H1 (cell line): ENCODE measurements at regions not wholly inside any gene's neighbourhood (a gene's known extent, or its start where the extent isn't known, plus 50 kb on each side); places are given as distances from the start of the nearest gene placed in this dataset.

Experiments used
- CTCF ChIA-PET: fragments of 300-600 bp; sonication (Branson Sonifier 250); formaldehyde crosslinking; loops from one replicate; lab custom pipeline; 2021; ENCODE audit not compliant: partially characterized antibody; lab: Charles Lee
- POLR2A ChIA-PET: fragments of 300-600 bp; sonication (Branson Sonifier 250); formaldehyde crosslinking; loops from one replicate; lab custom pipeline; 2021; ENCODE audit warnings: inconsistent platforms; ENCODE audit not compliant: partially characterized antibody; lab: Charles Lee
- DNase-seq, 2 experiments: peaks; one replicate each; pipeline versions ENCODE4 v3.0.0 to v3.0.0-alpha.2; 2010 to 2022; ENCODE audit warnings: low spot score in 2 of 2, low read depth in 1 of 2, mixed read lengths in 1 of 2
- FAIRE-seq: peaks from 2 replicates; lab custom pipeline; 2011; peaks lifted over from hg19 to GRCh38; lab: Jason Lieb, UNC
- H2AFZ ChIP-seq: 2 replicates; pipeline ENCODE4 v1.8.1; 2012; ENCODE audit warnings: low read length, inconsistent platforms
- H2AK5ac ChIP-seq: 2 replicates; pipeline ENCODE4 v1.6.1; 2013; ENCODE audit warnings: low read depth, low read length
- H2BK120ac ChIP-seq: replicated peaks from 2 replicates; pipeline ENCODE3; 2013; ENCODE audit warnings: low read depth, low read length, inconsistent platforms
- H2BK12ac ChIP-seq: 2 replicates; pipeline ENCODE4 v1.6.1; 2013; ENCODE audit warnings: low read depth, low read length
- H2BK15ac ChIP-seq: 2 replicates; pipeline ENCODE4 v1.6.1; 2013; ENCODE audit warnings: low read length
- H2BK20ac ChIP-seq: 2 replicates; pipeline ENCODE4 v1.6.1; 2013; ENCODE audit warnings: low read length
- H2BK5ac ChIP-seq: 2 replicates; pipeline ENCODE4 v1.6.1; 2013; ENCODE audit warnings: low read depth, low read length
- H3K14ac ChIP-seq: 2 replicates; pipeline ENCODE4 v1.6.1; 2013; ENCODE audit warnings: inconsistent platforms; ENCODE audit not compliant: insufficient read length
- H3K18ac ChIP-seq: 2 replicates; pipeline ENCODE4 v1.6.1; 2013; ENCODE audit warnings: low read length; ENCODE audit errors: extremely low read depth
- H3K23ac ChIP-seq: 2 replicates; pipeline ENCODE4 v1.6.1; 2013; ENCODE audit warnings: inconsistent platforms; ENCODE audit not compliant: insufficient read length
- H3K23me2 ChIP-seq: 2 replicates; pipeline ENCODE4 v1.6.1; 2013; ENCODE audit warnings: low read depth, low read length
- H3K27ac ChIP-seq: 2 replicates; pipeline ENCODE4 v1.6.1; 2011; ENCODE audit warnings: low read depth, low read length, inconsistent platforms
- H3K27me3 ChIP-seq, 4 experiments: replicated peaks in 1 of 4; 1 replicate in 1 of 4; 2 replicates in 3 of 4; pipeline versions ENCODE4 v1.6.1 to v1.8.1; 2011 to 2013; ENCODE audit warnings: low read length in 3 of 4, mild to moderate bottlenecking in 3 of 4, inconsistent platforms in 2 of 4, mixed read lengths in 2 of 4, moderate library complexity in 1 of 4; ENCODE audit not compliant: control insufficient read depth in 3 of 4, insufficient read depth in 3 of 4; ENCODE audit errors: extremely low read depth in 1 of 4
- H3K36me3 ChIP-seq, 4 experiments: 2 replicates each; pipeline versions ENCODE4 v1.6.1 to v1.8.1; 2011 to 2013; ENCODE audit warnings: mild to moderate bottlenecking in 4 of 4, low read length in 3 of 4, moderate library complexity in 2 of 4, control low read depth in 1 of 4, inconsistent platforms in 1 of 4; ENCODE audit not compliant: insufficient read depth in 4 of 4, control insufficient read depth in 2 of 4
- H3K4ac ChIP-seq: replicated peaks from 2 replicates; pipeline ENCODE3; 2013; ENCODE audit warnings: low read length, low read depth, mixed read lengths, inconsistent platforms; ENCODE audit not compliant: insufficient read length
- H3K4me1 ChIP-seq, 4 experiments: replicated peaks in 1 of 4; 1 replicate in 1 of 4; 2 replicates in 3 of 4; pipeline versions ENCODE4 v1.6.1 to v1.8.1; 2011 to 2013; ENCODE audit warnings: low read length in 3 of 4, inconsistent platforms in 2 of 4, mixed read lengths in 1 of 4; ENCODE audit not compliant: insufficient read depth in 4 of 4, control insufficient read depth in 3 of 4
- H3K4me2 ChIP-seq, 2 experiments: 2 replicates each; pipeline versions ENCODE4 v1.6.1 to v1.8.1; 2011 to 2013; ENCODE audit warnings: low read depth in 2 of 2, low read length in 2 of 2, control low read depth in 1 of 2, inconsistent platforms in 1 of 2, mild to moderate bottlenecking in 1 of 2; ENCODE audit not compliant: insufficient read depth in 1 of 2
- H3K4me3 ChIP-seq, 4 experiments: fragments of 200-600, 300-600 bp in 1 of 4; sonication (generic), shearing (Covaris generic), sonication (Bioruptor Twin) in 1 of 4; 2 replicates each; pipeline versions ENCODE4 v1.5.1 to v1.8.1; 2011 to 2016; ENCODE audit warnings: low read length in 4 of 4, low read depth in 3 of 4, control low read depth in 2 of 4, inconsistent platforms in 2 of 4, mild to moderate bottlenecking in 2 of 4, mixed read lengths in 1 of 4, moderate library complexity in 1 of 4; ENCODE audit not compliant: insufficient read depth in 2 of 4; ENCODE audit errors: extremely low read depth in 1 of 4
- H3K56ac ChIP-seq: replicated peaks from 2 replicates; pipeline ENCODE3; 2013; ENCODE audit warnings: low read depth, mild to moderate bottlenecking, mixed read lengths, low read length, inconsistent platforms; ENCODE audit not compliant: insufficient read length
- H3K79me1 ChIP-seq: 2 replicates; pipeline ENCODE4 v1.6.1; 2013; ENCODE audit warnings: low read depth, low read length, control low read depth
- H3K79me2 ChIP-seq, 2 experiments: 2 replicates each; pipeline versions ENCODE4 v1.6.1 to v1.8.1; 2012 to 2013; ENCODE audit warnings: low read length in 2 of 2, mild to moderate bottlenecking in 2 of 2, inconsistent platforms in 1 of 2; ENCODE audit not compliant: insufficient read depth in 2 of 2, control insufficient read depth in 1 of 2
- H3K9ac ChIP-seq, 4 experiments: replicated peaks in 1 of 4; 1 replicate in 1 of 4; 2 replicates in 3 of 4; pipeline versions ENCODE4 v1.6.1 to v1.8.1; 2011 to 2013; ENCODE audit warnings: low read depth in 3 of 4, low read length in 3 of 4, control low read depth in 2 of 4, mild to moderate bottlenecking in 2 of 4, moderate library complexity in 2 of 4, inconsistent platforms in 1 of 4; ENCODE audit errors: extremely low read depth in 1 of 4
- H3K9me3 ChIP-seq, 2 experiments: 2 replicates each; pipeline versions ENCODE4 v1.6.1 to v1.8.1; 2012 to 2013; ENCODE audit warnings: mild to moderate bottlenecking in 2 of 2, moderate library complexity in 2 of 2, control low read depth in 1 of 2, inconsistent platforms in 1 of 2, low read depth in 1 of 2, low read length in 1 of 2, mixed read lengths in 1 of 2; ENCODE audit not compliant: insufficient read depth in 2 of 2
- H4K20me1 ChIP-seq, 2 experiments: replicated peaks in 1 of 2; 2 replicates each; pipeline versions ENCODE3 to v1.8.1; 2011 to 2013; ENCODE audit warnings: inconsistent platforms in 2 of 2, low read length in 2 of 2, mild to moderate bottlenecking in 1 of 2; ENCODE audit not compliant: insufficient read depth in 2 of 2, control insufficient read depth in 1 of 2
- H4K5ac ChIP-seq: 2 replicates; pipeline ENCODE4 v1.6.1; 2013; ENCODE audit warnings: low read length, low read depth, mixed read lengths, inconsistent platforms; ENCODE audit not compliant: insufficient read length
- H4K8ac ChIP-seq: 2 replicates; pipeline ENCODE4 v1.8.0; 2013; ENCODE audit warnings: mild to moderate bottlenecking, moderate library complexity, low read length, inconsistent platforms; ENCODE audit not compliant: insufficient read depth; ENCODE audit errors: extremely low read depth
- H4K91ac ChIP-seq: replicated peaks from 2 replicates; pipeline ENCODE3; 2013; ENCODE audit warnings: low read length, mixed read lengths, inconsistent platforms; ENCODE audit not compliant: insufficient read length
- ATF2 ChIP-seq: IDR thresholded peaks from 2 replicates; pipeline ENCODE4 v1.6.1; 2012; ENCODE audit warnings: low read length, inconsistent platforms
- CBX5 ChIP-seq: fragments of 300-800, 300-1000 bp; sonication (generic); IDR thresholded peaks from 2 replicates; pipeline ENCODE4 v1.7.1; 2016; ENCODE audit warnings: antibody characterized with exemption, low read length, low read depth
- CEBPB ChIP-seq: IDR thresholded peaks from 2 replicates; pipeline ENCODE4 v1.6.1; 2012; ENCODE audit warnings: low read depth, low read length
- CHD1 ChIP-seq: IDR thresholded peaks from 2 replicates; pipeline ENCODE4 v1.6.1; 2012; ENCODE audit warnings: low read depth, low read length, improper control_type of control experiment
- CTCF ChIP-seq, 3 experiments: IDR thresholded peaks; 1 replicate in 2 of 3; 2 replicates in 1 of 3; pipeline versions ENCODE4 v1.5.1 to v1.6.1; 2011; ENCODE audit warnings: low read length in 3 of 3, mild to moderate bottlenecking in 3 of 3, inconsistent platforms in 2 of 3, low read depth in 1 of 3, moderate library complexity in 1 of 3; ENCODE audit not compliant: insufficient read depth in 1 of 3; ENCODE audit errors: control extremely low read depth in 1 of 3
- EP300 ChIP-seq, 2 experiments: IDR thresholded peaks; 1 replicate in 1 of 2; 2 replicates in 1 of 2; pipeline ENCODE4 v1.6.1; 2011 to 2012; ENCODE audit warnings: low read depth in 2 of 2, low read length in 2 of 2, mild to moderate bottlenecking in 2 of 2, borderline replicate concordance in 1 of 2, inconsistent platforms in 1 of 2, moderate library complexity in 1 of 2
- KDM1A ChIP-seq: fragments of 200-600, 300-600 bp; sonication (generic); IDR thresholded peaks from 2 replicates; pipeline ENCODE4 v1.7.1; 2016; ENCODE audit warnings: mild to moderate bottlenecking, low read length, borderline replicate concordance
- NRF1 ChIP-seq: IDR thresholded peaks from 2 replicates; pipeline ENCODE4 v1.6.1; 2011; ENCODE audit warnings: mild to moderate bottlenecking, low read depth, low read length, improper control_type of control experiment
- TAF1 ChIP-seq: IDR thresholded peaks from 2 replicates; pipeline ENCODE4 v1.6.1; 2011; ENCODE audit warnings: mild to moderate bottlenecking, low read depth, low read length
- TEAD4 ChIP-seq: IDR thresholded peaks from 2 replicates; pipeline ENCODE4 v1.6.1; 2012; ENCODE audit warnings: low read depth, low read length, inconsistent platforms, mixed read lengths
- WGBS, 2 experiments: shearing (Covaris generic) in 1 of 2; methylation state at CpG; one replicate each; pipeline versions ENCODE4 v1.1.6 to v1.1.7; 2013 to 2015; ENCODE audit warnings: low lambda C conversion rate in 2 of 2, mixed read lengths in 2 of 2, inconsistent platforms in 1 of 2, low coverage in 1 of 2, missing lambda C conversion rate in 1 of 2; ENCODE audit not compliant: insufficient replicate concordance in 2 of 2, insufficient coverage in 1 of 2, insufficient read length in 1 of 2; ENCODE audit errors: extremely low coverage in 1 of 2, missing lambda C conversion rate in 1 of 2; 5-methylcytosine and 5-hydroxymethylcytosine counted together

- no peak overlapping the region for H2BK20ac ChIP-seq
- no peak overlapping the region for H3K56ac ChIP-seq
- no peaks in the 10 kb centered on the region for H3K9me3 ChIP-seq
- H2AFZ ChIP-seq = no peak overlapping the region
- no peaks in the 10 kb centered on the region for H3K36me3 ChIP-seq
- no peak overlapping the region for H3K18ac ChIP-seq
- H3K4me2 ChIP-seq = no peak overlapping the region
- ChIA-PET POLR2A (interaction anchor here (1.1 kb wide), 1 partner anchor 10 kb away, joined by 3 read pairs; no protein-coding TSS in a partner anchor), CTCF (interaction anchor here (1.1 to 1.5 kb wide), 5 partner anchors 19 to 88 kb away, joined by 3 to 4 read pairs (median 3); no protein-coding TSS in a partner anchor)
- peaks cover 0 to 4% (median 0%) of the 10 kb centered on the region in 4 experiments; a peak in 1 of 7 replicates for H3K4me1 ChIP-seq
- no peak overlapping the region for H4K5ac ChIP-seq
- no peaks in the 10 kb centered on the region for H3K27me3 ChIP-seq
- H2BK15ac ChIP-seq = no peak overlapping the region
- H4K91ac ChIP-seq = no peak overlapping the region
- WGBS, 2 experiments = 90% methylated on average over 6 of the region's 7 CpGs; no CpG with 5 or more reads in 1 of the 2 experiments
- H3K14ac ChIP-seq = no peak overlapping the region
- no peak for DNase-seq
- H2BK12ac ChIP-seq = no peak overlapping the region
- H2BK120ac ChIP-seq = no peak overlapping the region
- no peak overlapping the region for H3K4ac ChIP-seq
- H3K9ac ChIP-seq = no peak overlapping the region
- H2BK5ac ChIP-seq = no peak overlapping the region
- no peak overlapping the region for H2AK5ac ChIP-seq
- H3K4me3 ChIP-seq = no peak overlapping the region
- no peak for FAIRE-seq
- no peaks in the 10 kb centered on the region for H3K79me1 ChIP-seq
- no peak overlapping the region for H3K27ac ChIP-seq
- no peaks in the 10 kb centered on the region for H3K79me2 ChIP-seq
- H4K20me1 ChIP-seq = no peaks in the 10 kb centered on the region
- H4K8ac ChIP-seq = no peak overlapping the region; the same call in 1 of the 2 replicates
- no peaks in the 10 kb centered on the region for H3K23me2 ChIP-seq
- H3K23ac ChIP-seq = no peak overlapping the region
- TF ChIP-seq KDM1A (no peak), TAF1 (no peak), EP300 (IDR thresholded peaks at IDR 0.05; ENCODE audit: borderline replicate concordance in 1 of 2, low read depth in 2 of 2, low read length in 2 of 2) (no peak), ATF2 (no peak), CBX5 (no peak), NRF1 (no peak), CHD1 (no peak), TEAD4 (no peak), CEBPB (no peak), CTCF (IDR thresholded peaks at IDR 0.05; ENCODE audit: control extremely low read depth in 1 of 3, insufficient read depth in 1 of 3, low read depth in 1 of 3, low read length in 3 of 3) (no peak)
Measured at GRCh38 chr14:92264195-92264594, 58.8 kb upstream of the SLC24A4 start.
